Keratinocyte (primary cell): ENCODE measurements at regions not wholly inside any gene's neighbourhood (a gene's known extent, or its start where the extent isn't known, plus 50 kb on each side); places are given as distances from the start of the nearest gene placed in this dataset.

ENCODE experiments used
- DNase-seq: peaks from one replicate; pipeline ENCODE4 v3.0.0-alpha.2; 2011; ENCODE audit warnings: low read depth, missing footprints, low spot score
- FAIRE-seq: peaks from 2 replicates; lab custom pipeline; 2011; peaks lifted over from hg19 to GRCh38; lab: Jason Lieb, UNC
- H2AFZ ChIP-seq: 2 replicates; pipeline ENCODE4 v1.6.0; 2012; ENCODE audit warnings: low read length, control low read depth, inconsistent platforms; ENCODE audit not compliant: control insufficient read depth
- H3K27ac ChIP-seq: 2 replicates; pipeline ENCODE4 v1.5.1; 2011; ENCODE audit warnings: low read length; ENCODE audit not compliant: control insufficient read depth, insufficient read depth
- H3K27me3 ChIP-seq: 3 replicates; pipeline ENCODE4 v1.6.0; 2011; ENCODE audit warnings: low read length; ENCODE audit not compliant: control insufficient read depth, insufficient read depth; ENCODE audit errors: extremely low read depth
- H3K36me3 ChIP-seq, 2 experiments: 2 replicates in 1 of 2; 3 replicates in 1 of 2; pipeline ENCODE4 v1.5.1; 2011; ENCODE audit warnings: low read length in 2 of 2, mild to moderate bottlenecking in 1 of 2; ENCODE audit not compliant: control insufficient read depth in 2 of 2, insufficient read depth in 2 of 2; ENCODE audit errors: extremely low read depth in 1 of 2
- H3K4me1 ChIP-seq: 3 replicates; pipeline ENCODE4 v1.5.1; 2011; ENCODE audit warnings: low read length; ENCODE audit not compliant: control insufficient read depth, insufficient read depth; ENCODE audit errors: extremely low read depth
- H3K4me2 ChIP-seq: 3 replicates; pipeline ENCODE4 v1.6.0; 2011; ENCODE audit warnings: low read depth, low read length; ENCODE audit not compliant: control insufficient read depth, insufficient read depth; ENCODE audit errors: extremely low read depth
- H3K4me3 ChIP-seq, 3 experiments: fragments of 200-600 bp in 1 of 3; sonication (generic) in 1 of 3; 2 replicates in 2 of 3; 3 replicates in 1 of 3; pipeline ENCODE4 v1.5.1; 2011 to 2016; ENCODE audit warnings: low read length in 3 of 3, mild to moderate bottlenecking in 3 of 3, control low read depth in 2 of 3, inconsistent platforms in 1 of 3, low read depth in 1 of 3, mixed read lengths in 1 of 3, mixed run types in 1 of 3, moderate library complexity in 1 of 3; ENCODE audit not compliant: control insufficient read depth in 2 of 3, insufficient read depth in 2 of 3; ENCODE audit errors: extremely low read depth in 1 of 3
- H3K79me2 ChIP-seq: 2 replicates; pipeline ENCODE4 v1.6.0; 2012; ENCODE audit warnings: low read length; ENCODE audit not compliant: control insufficient read depth, insufficient read depth
- H3K9ac ChIP-seq: 3 replicates; pipeline ENCODE4 v1.6.0; 2011; ENCODE audit warnings: low read length; ENCODE audit not compliant: control insufficient read depth, insufficient read depth; ENCODE audit errors: extremely low read depth
- H3K9me1 ChIP-seq: 3 replicates; pipeline ENCODE4 v1.6.0; 2011; ENCODE audit warnings: low read length; ENCODE audit not compliant: control insufficient read depth, insufficient read depth; ENCODE audit errors: extremely low read depth
- H3K9me3 ChIP-seq: 2 replicates; pipeline ENCODE4 v1.5.1; 2012; ENCODE audit warnings: low read depth, low read length; ENCODE audit not compliant: control insufficient read depth
- H4K20me1 ChIP-seq: 3 replicates; pipeline ENCODE4 v1.6.0; 2011; ENCODE audit warnings: low read length; ENCODE audit not compliant: control insufficient read depth, insufficient read depth; ENCODE audit errors: extremely low read depth
- CTCF ChIP-seq, 3 experiments: IDR thresholded peaks in 1 of 3; conservative IDR thresholded peaks in 1 of 3; optimal IDR thresholded peaks in 1 of 3; 2 replicates in 2 of 3; 3 replicates in 1 of 3; pipeline versions ENCODE3 to v1.5.1; 2011; ENCODE audit warnings: low read length in 3 of 3, mild to moderate bottlenecking in 3 of 3, moderate library complexity in 2 of 3, control low read depth in 1 of 3, inconsistent platforms in 1 of 3; ENCODE audit not compliant: insufficient read depth in 2 of 3; ENCODE audit errors: extremely low read depth in 1 of 3
- EZH2 ChIP-seq: IDR thresholded peaks from one replicate; pipeline ENCODE4 v1.6.1; 2012; ENCODE audit warnings: inconsistent platforms, mild to moderate bottlenecking, low read length, moderate library complexity
- dilution Hi-C: fragments of 300-500 bp; cut with MboI; formaldehyde crosslinking; loops from one replicate; pipeline ENCODE4 v1.7.0; 2020; ENCODE audit warnings: low sequenced_read_pairs; ENCODE audit not compliant: extremely low pct_ligation_motif_present

DNA sequence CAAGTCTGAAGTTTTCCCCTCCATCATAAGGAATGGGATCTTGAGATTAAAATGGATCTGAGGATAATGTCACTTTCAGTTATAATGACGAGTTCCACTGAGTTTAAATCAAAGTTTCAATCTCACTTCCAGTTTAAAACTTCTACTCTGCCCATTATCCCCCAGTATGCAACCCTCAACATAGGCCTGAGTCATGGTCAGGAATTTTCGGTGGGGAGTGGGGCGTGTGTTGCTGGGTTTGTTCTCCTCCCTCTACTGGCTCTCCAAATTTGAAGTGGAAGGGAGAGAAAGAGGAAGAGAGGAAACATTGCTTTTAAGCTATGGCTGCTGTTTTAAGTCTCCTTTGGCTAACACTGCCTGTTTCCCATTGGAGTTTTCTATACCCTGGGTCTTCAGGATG, 152.9 kb downstream of the TM2D1 start:
- Histone ChIP-seq H4K20me1 (no peaks in the 10 kb centered on the region), H3K4me1 (no peaks in the 10 kb centered on the region), H3K4me3 (no peak overlapping the region), H3K9ac (no peak overlapping the region), H3K79me2 (no peaks in the 10 kb centered on the region), H3K4me2 (no peak overlapping the region), H3K27me3 (no peaks in the 10 kb centered on the region), H3K27ac (no peak overlapping the region), H2AFZ (no peak overlapping the region), H3K9me1 (no peaks in the 10 kb centered on the region), H3K36me3 (no peaks in the 10 kb centered on the region), H3K9me3 (no peaks in the 10 kb centered on the region)
- FAIRE-seq = no peak
- TF ChIP-seq CTCF (optimal IDR thresholded peaks at IDR 0.05 in 1 of 3, IDR thresholded peaks at IDR 0.05 in 1 of 3, conservative IDR thresholded peaks at IDR 0.05 in 1 of 3; ENCODE audit: extremely low read depth in 1 of 3, insufficient read depth in 2 of 3, low read length in 3 of 3) (no peak), EZH2 (no peak)
- no peak for DNase-seq
- dilution Hi-C loops = no loop called here

- no peaks in the 10 kb centered on the region for H4K20me1 ChIP-seq
- no peak overlapping the region for H3K27ac ChIP-seq
- no peaks in the 10 kb centered on the region for H3K79me2 ChIP-seq
- H3K9ac ChIP-seq = no peak overlapping the region
- H3K4me1 ChIP-seq = no peaks in the 10 kb centered on the region
- dilution Hi-C loops = no loop called here
- no peak for DNase-seq
- H3K36me3 ChIP-seq = no peaks in the 10 kb centered on the region
- no peaks in the 10 kb centered on the region for H3K27me3 ChIP-seq
- TF ChIP-seq CTCF (optimal IDR thresholded peaks at IDR 0.05 in 1 of 3, IDR thresholded peaks at IDR 0.05 in 1 of 3, conservative IDR thresholded peaks at IDR 0.05 in 1 of 3; ENCODE audit: extremely low read depth in 1 of 3, insufficient read depth in 2 of 3, low read length in 3 of 3) = no peak
- TF ChIP-seq EZH2 = no peak
- peaks cover 6% of the 10 kb centered on the region for H3K9me3 ChIP-seq
- no peak overlapping the region for H3K4me3 ChIP-seq
- FAIRE-seq = no peak
- no peak overlapping the region for H2AFZ ChIP-seq
- no peak overlapping the region for H3K4me2 ChIP-seq
- H3K9me1 ChIP-seq = no peaks in the 10 kb centered on the region
Measured at GRCh38 chr1:61570191-61570590, 154.8 kb downstream of the TM2D1 start.
